ENCODE measurements at regions not wholly inside any gene's neighbourhood (a gene's known extent, or its start where the extent isn't known, plus 50 kb on each side); places are given as distances from the start of the nearest gene placed in this dataset.

GRCh38 chr13:27371932-27372331 is 52.5 kb upstream of the GTF3A start:
- Histone ChIP-seq H3K4me3 (ENCODE audit: low read length) (no peak overlapping the region), H3K9me3 (ENCODE audit: control insufficient read depth, low read length) (no peaks in the 10 kb centered on the region), H3K4me1 (ENCODE audit: control insufficient read depth, insufficient read depth, low read length) (peaks cover 52% of the 10 kb centered on the region), H3K27me3 (ENCODE audit: control insufficient read depth, insufficient read depth, low read length) (peaks cover 9% of the 10 kb centered on the region), H3K9ac (ENCODE audit: low read length) (no peak overlapping the region), H3K36me3 (ENCODE audit: control insufficient read depth, insufficient read depth, low read length) (no peaks in the 10 kb centered on the region)

- H3K4me3 ChIP-seq (ENCODE audit: low read length), result no peak overlapping the region
- no peaks in the 10 kb centered on the region for H3K9me3 ChIP-seq (ENCODE audit: control insufficient read depth, low read length)
- H3K27me3 ChIP-seq (ENCODE audit: control insufficient read depth, insufficient read depth, low read length), result peaks cover 9% of the 10 kb centered on the region
- H3K4me1 ChIP-seq (ENCODE audit: control insufficient read depth, insufficient read depth, low read length), result peaks cover 43% of the 10 kb centered on the region
- H3K36me3 ChIP-seq (ENCODE audit: control insufficient read depth, insufficient read depth, low read length), result no peaks in the 10 kb centered on the region
- no peak overlapping the region for H3K9ac ChIP-seq (ENCODE audit: low read length)
These were observed 51.5 kb upstream of the GTF3A start for GRCh38 chr13:27372896-27373295.

- H3K36me3 ChIP-seq (ENCODE audit: control insufficient read depth, insufficient read depth, low read length), result no peaks in the 10 kb centered on the region
- no peak overlapping the region for H3K9ac ChIP-seq (ENCODE audit: low read length)
- H3K27me3 ChIP-seq (ENCODE audit: control insufficient read depth, insufficient read depth, low read length), result peaks cover 9% of the 10 kb centered on the region
- no peak overlapping the region for H3K4me3 ChIP-seq (ENCODE audit: low read length)
- peaks cover 31% of the 10 kb centered on the region for H3K4me1 ChIP-seq (ENCODE audit: control insufficient read depth, insufficient read depth, low read length)
- no peaks in the 10 kb centered on the region for H3K9me3 ChIP-seq (ENCODE audit: control insufficient read depth, low read length)
These were observed 50.2 kb upstream of the GTF3A start for GRCh38 chr13:27374126-27374613.

All from mucosa of stomach (tissue), 1 donor.